ENCODE measurements at regions not wholly inside any gene's neighbourhood (a gene's known extent, or its start where the extent isn't known, plus 50 kb on each side); places are given as distances from the start of the nearest gene placed in this dataset.

GRCh38 chr1:218765753-218766152, 407.9 kb upstream of the LYPLAL1 start (continued):
- TF ChIP-seq CUX1 (IDR thresholded peaks at IDR 0.05; ENCODE audit: insufficient replicate concordance, low read depth, low read length) (no peak), SKIL (IDR thresholded peaks at IDR 0.05; ENCODE audit: low read depth, poor library complexity, severe bottlenecking) (no peak), ZNF687 (IDR thresholded peaks at IDR 0.05) (no peak), ZBTB40 (IDR thresholded peaks at IDR 0.05; ENCODE audit: borderline replicate concordance) (no peak), RELA (IDR thresholded peaks at IDR 0.05; ENCODE audit: borderline replicate concordance, partially characterized antibody) (no peak), ZNF622 (IDR thresholded peaks at IDR 0.05) (no peak), E2F8 (IDR thresholded peaks at IDR 0.05; ENCODE audit: low read depth, partially characterized antibody) (no peak), MAX (IDR thresholded peaks at IDR 0.05; ENCODE audit: low read depth, low read length) (no peak)

Data from GM12878 (cell line).